Glomerular endothelial cell (primary cell): ENCODE measurements at regions not wholly inside any gene's neighbourhood (a gene's known extent, or its start where the extent isn't known, plus 50 kb on each side); places are given as distances from the start of the nearest gene placed in this dataset.

Source experiments
- DNase-seq: peaks from one replicate; pipeline ENCODE4 v3.0.0-alpha.2; 2011; ENCODE audit warnings: low read depth, low spot score; ENCODE audit errors: extremely low read depth

DNA sequence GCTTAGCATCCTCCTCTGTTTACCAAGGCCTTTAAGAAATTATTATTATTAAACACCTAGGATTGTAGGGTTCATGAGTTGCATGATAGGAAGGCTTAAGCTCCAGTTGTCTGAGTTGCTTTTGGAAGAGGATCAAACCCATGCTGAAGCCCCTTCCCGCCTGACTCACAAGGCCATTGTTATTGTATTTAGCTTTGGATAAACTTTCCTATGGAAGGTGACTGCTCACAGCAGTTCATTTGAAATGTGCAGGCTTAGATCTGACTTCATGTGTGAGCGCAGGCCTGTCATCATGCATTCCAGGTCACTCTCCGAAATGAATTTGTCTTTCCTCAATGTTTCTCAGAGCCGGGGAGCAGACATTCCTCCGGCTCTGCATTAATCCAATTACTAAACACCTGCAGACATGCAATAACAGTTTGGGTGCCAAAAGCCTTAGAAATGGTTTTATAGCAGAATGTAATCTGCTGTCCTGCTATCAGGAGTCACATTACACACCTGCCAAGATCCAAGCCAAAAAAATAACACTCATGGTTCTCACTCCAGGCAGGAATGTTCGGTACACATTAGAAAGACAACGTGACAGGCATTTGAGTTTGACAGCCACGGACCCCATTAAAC, 119.9 kb downstream of the OSR1 start:
- DNase-seq = no peak

GRCh38 chr2:19235308-19235707, 123.1 kb downstream of the OSR1 start:
- no peak for DNase-seq

GRCh38 chr2:19232312-19232711, 126.1 kb downstream of the OSR1 start:
- DNase-seq = no peak

- DNase-seq = no peak
These were observed 126.8 kb downstream of the OSR1 start for GRCh38 chr2:19231625-19232024.

DNA sequence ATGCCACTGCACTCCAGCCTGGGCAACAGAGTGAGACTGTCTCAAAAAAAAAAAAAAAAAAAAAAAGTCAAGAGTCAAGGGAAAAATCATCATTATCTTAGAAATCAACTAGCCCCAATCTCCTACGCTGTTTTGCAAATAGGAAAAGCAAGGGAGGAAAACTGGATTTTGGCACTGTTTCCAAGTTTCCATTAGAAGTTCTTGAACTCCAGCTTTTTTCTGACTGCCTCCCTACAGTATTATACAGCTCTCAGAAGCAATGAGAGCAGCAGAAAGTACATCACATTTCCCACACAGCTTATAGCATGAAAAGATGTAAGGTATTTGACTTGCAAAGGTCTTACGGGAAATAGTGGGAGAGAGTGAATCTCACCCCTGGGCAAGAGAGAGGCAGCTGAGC, 127.8 kb downstream of the OSR1 start:
- no peak for DNase-seq

DNA sequence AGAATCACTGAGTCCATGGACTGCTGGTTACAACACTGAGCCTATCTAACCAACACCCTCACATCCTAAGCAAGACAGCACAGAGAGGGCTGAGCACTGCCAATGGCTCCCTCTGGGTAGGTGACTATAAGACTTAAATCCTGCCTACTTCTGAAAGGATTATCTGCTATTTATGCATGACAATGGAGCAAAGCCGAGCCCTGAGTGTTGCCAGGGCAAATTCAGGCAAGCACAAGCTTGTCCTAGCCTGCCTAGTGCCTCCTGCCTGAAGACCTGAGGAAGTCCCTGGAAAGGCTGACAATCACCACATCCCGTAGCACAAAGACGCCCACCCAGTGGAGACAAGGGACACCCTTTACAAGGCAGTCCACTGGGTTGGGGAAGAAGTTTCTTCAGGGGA, 129.7 kb downstream of the OSR1 start:
- DNase-seq = no peak

GRCh38 chr2:19228181-19228593, 130.2 kb downstream of the OSR1 start:
- no peak for DNase-seq

DNA sequence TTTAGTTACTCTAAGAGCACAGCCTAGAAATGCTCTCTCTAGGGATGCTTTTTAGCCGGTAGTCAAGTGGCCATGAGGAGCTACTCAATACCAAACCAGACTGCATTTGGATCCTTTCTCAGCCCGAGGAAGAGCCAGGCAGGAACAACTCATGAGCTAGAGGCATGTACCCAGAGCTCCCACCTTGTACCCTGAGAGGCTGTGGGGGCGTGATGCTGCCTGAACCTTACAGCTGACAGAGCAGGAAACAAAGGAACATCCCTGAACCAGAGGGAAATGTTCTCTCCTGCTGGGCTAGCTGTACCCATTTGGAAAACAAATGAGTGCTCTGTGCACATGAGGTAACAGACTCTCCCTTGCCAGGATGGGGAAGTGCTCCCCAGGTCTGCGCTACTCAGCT, 131.6 kb downstream of the OSR1 start:
- DNase-seq = no peak

DNA sequence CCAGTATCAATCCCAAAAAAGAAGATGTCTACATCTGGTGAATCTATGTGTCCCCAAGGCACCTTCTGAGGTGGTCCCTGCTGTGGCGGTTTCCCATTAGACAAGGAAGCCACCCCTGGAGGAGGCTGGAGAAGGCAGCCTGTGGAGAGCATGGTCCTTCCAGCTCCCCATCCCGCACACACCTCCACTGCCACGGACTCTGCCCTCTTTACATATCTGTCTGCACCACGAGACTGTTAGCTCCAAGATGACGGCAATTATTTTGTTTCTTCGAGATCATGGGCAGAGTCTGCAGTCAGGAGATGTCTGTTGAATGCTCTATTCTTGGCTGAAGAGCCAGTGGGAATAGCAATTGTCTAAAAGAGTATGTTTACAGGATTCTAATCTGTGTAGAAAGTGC, 132.0 kb downstream of the OSR1 start:
- no peak for DNase-seq

- no peak for DNase-seq
These were observed 132.5 kb downstream of the OSR1 start for GRCh38 chr2:19225931-19226330.

DNA sequence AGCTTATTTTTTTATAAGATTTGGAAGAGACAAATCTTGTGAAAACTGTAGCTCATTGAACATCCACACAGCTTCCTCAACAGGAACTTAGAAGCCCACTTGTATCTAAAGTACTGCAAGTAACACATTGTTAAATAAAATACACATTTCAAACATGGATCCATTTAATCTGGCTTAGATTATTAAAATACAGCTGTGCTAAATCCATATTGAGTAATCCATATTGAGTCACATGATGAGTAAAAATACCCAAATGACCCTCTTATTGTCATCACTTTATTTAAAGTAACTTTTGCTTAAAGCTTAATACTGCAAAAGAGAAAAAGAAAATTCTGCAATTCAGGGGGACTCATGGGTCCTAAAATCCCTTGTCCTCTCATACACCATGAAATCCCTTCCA, 133.3 kb downstream of the OSR1 start:
- DNase-seq = no peak

DNA sequence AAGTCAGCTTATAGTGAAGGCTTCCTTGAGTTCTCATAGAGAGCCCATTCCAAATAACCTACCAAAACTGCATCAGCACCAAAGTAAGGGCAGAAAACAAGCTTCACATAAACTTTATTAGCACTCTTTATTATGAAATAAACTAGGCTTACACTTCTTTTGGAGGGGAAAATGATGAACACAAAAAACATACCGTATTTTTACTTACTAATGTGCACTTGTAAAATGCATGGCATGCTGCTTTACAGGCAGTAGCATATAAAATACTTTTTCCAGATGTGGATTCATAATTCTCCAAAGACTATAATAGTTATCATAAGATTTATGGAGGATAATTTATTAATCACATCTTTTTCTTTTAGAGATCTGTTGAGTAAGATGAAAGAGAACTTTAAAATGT, 133.9 kb downstream of the OSR1 start:
- DNase-seq = no peak

GRCh38 chr2:19224011-19224410, 134.4 kb downstream of the OSR1 start:
- no peak for DNase-seq

- DNase-seq = no peak
These were observed 139.4 kb downstream of the OSR1 start for GRCh38 chr2:19219060-19219459.

DNA sequence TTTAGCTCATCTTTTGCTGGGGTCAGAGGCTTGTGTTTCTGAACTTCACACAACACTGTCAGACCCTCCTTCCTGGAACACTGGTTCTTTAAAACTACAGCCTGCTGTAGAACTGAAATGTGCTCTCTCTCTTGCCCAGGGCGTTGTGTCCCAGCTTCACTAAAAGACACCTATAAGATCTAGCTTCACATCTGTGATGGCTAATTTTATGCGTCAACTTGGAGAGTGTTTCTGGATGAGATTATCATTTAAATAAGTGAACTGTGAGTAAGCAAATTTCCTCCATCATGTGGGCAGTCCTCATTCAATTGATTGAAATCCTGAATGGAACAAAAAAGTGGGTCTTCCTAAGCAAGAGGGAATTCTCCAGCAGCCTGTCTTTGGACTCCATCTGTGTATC, 140.3 kb downstream of the OSR1 start:
- no peak for DNase-seq

DNA sequence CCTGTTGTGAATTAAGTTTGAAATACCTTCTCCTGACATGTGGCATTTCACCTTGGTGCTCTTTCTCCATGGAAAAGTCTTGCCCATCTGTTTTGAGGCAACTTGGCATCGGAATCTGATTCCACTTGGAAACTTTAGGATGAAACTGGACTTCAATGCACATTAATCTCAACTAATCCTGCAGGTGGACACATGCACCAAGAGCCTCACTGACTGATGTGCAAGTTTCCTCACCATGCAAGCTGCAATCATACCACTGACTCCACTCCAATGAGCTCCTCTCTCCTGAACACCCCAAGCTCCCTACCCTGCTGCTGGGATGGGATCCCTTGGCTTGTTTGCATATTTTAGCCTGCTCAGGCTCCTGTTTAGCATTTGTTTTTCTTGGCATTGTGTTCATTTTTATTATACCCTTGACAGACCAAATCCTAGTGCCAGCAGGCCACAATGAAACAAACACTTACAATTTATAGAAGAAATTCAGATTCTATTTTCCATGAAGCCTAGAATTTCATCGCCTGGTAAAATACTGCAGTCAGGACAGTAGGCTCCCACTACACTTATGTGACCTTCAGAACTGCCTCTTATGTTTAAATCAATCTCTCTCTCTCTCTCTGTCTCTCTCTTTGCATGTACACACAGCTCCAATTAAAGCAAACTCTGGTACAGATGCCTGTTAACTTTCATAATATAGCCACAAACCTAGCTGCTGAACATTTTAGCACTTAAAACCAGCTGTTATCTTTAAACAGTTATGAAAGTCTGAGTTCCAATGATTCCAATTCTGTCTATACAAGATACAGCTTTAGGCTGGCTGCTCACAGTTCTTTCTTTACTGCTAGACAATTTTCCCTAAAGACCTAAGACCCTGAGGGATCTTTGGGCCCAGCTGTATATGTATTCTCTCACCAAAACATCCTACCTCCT, 141.5 kb downstream of the OSR1 start:
- DNase-seq = no peak

GRCh38 chr2:19216238-19216637, 142.2 kb downstream of the OSR1 start:
- DNase-seq = no peak

GRCh38 chr2:19214682-19215391, 143.6 kb downstream of the OSR1 start:
- no peak for DNase-seq

GRCh38 chr2:19209575-19210341, 148.7 kb downstream of the OSR1 start:
- DNase-seq = no peak

DNA sequence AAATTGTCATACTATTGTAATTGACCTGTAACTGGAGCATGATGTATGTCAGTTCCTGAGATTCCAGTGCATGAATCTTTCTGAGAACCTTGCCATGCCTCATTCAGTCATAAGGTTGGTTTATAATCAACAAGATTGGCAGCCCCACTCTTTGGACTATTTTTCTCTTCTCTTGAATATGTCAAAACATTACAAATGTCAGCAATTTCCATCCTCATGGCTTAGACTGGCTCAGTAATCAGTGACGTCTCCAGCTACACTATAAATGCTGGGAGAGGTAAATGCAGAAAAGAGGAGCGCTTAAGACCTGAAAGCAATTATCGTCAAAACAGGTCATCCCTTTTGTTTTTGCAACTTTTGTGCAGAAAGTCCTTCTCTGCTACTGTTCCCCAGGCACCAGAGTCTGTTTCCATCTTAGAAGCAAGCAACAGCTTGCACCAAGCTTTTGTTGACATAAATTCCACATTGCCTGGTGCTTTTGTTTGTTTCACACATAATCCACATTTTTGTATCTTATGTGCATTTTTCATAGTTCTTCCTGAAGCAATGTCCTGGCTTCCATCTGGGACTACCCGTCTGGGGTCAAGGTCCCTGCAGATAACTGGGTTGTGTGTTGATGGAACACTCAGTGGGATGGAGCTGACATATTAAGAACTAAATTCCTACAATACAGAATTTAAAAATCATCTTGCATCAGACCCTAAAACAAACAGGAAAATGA, 149.8 kb downstream of the OSR1 start:
- DNase-seq = no peak
